Osteoblast (primary cell): ENCODE measurements at regions not wholly inside any gene's neighbourhood (a gene's known extent, or its start where the extent isn't known, plus 50 kb on each side); places are given as distances from the start of the nearest gene placed in this dataset.

Experiments
- DNase-seq: peaks from one replicate; pipeline ENCODE4 v3.0.0; 2011; ENCODE audit warnings: low spot score, mixed read lengths; ENCODE audit not compliant: insufficient read length; ENCODE audit errors: missing footprints
- H2AFZ ChIP-seq: 2 replicates; pipeline ENCODE4 v1.6.0; 2011; ENCODE audit warnings: mild to moderate bottlenecking, low read length
- H3K27ac ChIP-seq: 2 replicates; pipeline ENCODE4 v1.5.1; 2011; ENCODE audit warnings: mild to moderate bottlenecking, low read depth, low read length, moderate library complexity
- H3K27me3 ChIP-seq: 2 replicates; pipeline ENCODE4 v1.6.0; 2012; ENCODE audit warnings: mild to moderate bottlenecking, control low read depth, inconsistent platforms, low read length, moderate library complexity; ENCODE audit not compliant: insufficient read depth
- H3K36me3 ChIP-seq: 2 replicates; pipeline ENCODE4 v1.5.1; 2011; ENCODE audit warnings: mild to moderate bottlenecking, low read length, control low read depth, moderate library complexity; ENCODE audit not compliant: insufficient read depth
- H3K4me1 ChIP-seq: 2 replicates; pipeline ENCODE4 v1.5.1; 2011; ENCODE audit warnings: mild to moderate bottlenecking, low read length, control low read depth, moderate library complexity; ENCODE audit not compliant: insufficient read depth
- H3K4me2 ChIP-seq: 2 replicates; pipeline ENCODE4 v1.6.0; 2011; ENCODE audit warnings: mild to moderate bottlenecking, low read length; ENCODE audit not compliant: insufficient read depth
- H3K4me3 ChIP-seq: fragments of 200-600 bp; sonication (generic); 3 replicates; pipeline ENCODE4 v1.5.1; 2012; ENCODE audit warnings: mild to moderate bottlenecking, low read length, inconsistent platforms; ENCODE audit not compliant: insufficient read depth
- H3K79me2 ChIP-seq: 2 replicates; pipeline ENCODE4 v1.6.0; 2012; ENCODE audit warnings: mild to moderate bottlenecking, low read length, control low read depth, inconsistent platforms; ENCODE audit not compliant: insufficient read depth
- H3K9me3 ChIP-seq: 2 replicates; pipeline ENCODE4 v1.5.1; 2011; ENCODE audit warnings: low read depth, low read length, control low read depth
- H4K20me1 ChIP-seq: 2 replicates; pipeline ENCODE4 v1.6.0; 2012; ENCODE audit warnings: mild to moderate bottlenecking, low read length, control low read depth; ENCODE audit not compliant: insufficient read depth
- TF ChIP-seq, protein P1 (sequence below): IDR thresholded peaks from 2 replicates; pipeline ENCODE4 v1.5.1; 2011; ENCODE audit warnings: mild to moderate bottlenecking, low read depth, low read length, moderate library complexity; ENCODE audit errors: extremely low read depth

DNA sequence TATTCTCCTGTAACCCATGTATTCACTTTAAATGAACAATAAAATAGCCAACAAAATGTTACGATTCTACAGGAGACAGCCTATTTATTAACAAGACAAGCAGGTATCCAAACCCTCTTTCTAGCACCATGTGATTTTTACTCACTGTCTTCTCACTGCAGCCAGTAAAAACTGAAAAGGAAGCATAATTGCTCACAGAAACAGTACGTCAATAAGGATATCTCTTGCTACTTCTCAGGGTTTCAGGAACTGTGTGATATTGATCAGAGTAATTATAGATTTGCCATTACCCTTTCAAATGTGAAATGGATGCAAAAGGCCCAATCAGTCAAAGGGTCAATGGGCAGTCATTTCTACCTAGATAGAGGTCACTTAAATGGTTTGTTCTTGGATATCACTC, 1473.8 kb upstream of the DDX18 start:
- Histone ChIP-seq H3K9me3 (peaks cover 4% of the 10 kb centered on the region), H3K4me3 (no peak overlapping the region), H4K20me1 (no peaks in the 10 kb centered on the region), H3K4me1 (no peaks in the 10 kb centered on the region), H3K27me3 (no peaks in the 10 kb centered on the region), H3K79me2 (no peaks in the 10 kb centered on the region), H3K36me3 (no peaks in the 10 kb centered on the region), H3K27ac (no peak overlapping the region), H3K4me2 (no peak overlapping the region), H2AFZ (no peak overlapping the region)
- TF ChIP-seq, protein P1, sequence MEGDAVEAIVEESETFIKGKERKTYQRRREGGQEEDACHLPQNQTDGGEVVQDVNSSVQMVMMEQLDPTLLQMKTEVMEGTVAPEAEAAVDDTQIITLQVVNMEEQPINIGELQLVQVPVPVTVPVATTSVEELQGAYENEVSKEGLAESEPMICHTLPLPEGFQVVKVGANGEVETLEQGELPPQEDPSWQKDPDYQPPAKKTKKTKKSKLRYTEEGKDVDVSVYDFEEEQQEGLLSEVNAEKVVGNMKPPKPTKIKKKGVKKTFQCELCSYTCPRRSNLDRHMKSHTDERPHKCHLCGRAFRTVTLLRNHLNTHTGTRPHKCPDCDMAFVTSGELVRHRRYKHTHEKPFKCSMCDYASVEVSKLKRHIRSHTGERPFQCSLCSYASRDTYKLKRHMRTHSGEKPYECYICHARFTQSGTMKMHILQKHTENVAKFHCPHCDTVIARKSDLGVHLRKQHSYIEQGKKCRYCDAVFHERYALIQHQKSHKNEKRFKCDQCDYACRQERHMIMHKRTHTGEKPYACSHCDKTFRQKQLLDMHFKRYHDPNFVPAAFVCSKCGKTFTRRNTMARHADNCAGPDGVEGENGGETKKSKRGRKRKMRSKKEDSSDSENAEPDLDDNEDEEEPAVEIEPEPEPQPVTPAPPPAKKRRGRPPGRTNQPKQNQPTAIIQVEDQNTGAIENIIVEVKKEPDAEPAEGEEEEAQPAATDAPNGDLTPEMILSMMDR: no peak
- no peak for DNase-seq

DNA sequence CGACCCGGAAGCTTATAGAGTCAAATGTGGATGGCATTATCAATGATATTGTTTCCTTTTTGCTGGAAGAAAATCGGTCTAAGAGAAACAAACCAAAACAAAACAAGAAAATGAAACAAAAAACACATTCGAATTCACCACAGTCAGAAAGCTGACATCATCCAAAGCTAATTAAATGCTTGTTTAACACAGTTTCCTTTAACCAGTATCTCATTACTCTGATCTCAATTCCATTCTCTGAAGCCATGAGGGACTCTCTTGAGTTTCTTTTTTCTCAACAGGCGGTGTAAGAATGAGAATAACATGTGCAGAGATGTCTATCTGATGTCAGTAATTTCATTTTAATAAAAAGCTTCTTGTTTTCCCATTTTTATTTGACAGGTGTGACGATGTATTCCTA, 1448.3 kb upstream of the DDX18 start:
- DNase-seq: no peak

DNA sequence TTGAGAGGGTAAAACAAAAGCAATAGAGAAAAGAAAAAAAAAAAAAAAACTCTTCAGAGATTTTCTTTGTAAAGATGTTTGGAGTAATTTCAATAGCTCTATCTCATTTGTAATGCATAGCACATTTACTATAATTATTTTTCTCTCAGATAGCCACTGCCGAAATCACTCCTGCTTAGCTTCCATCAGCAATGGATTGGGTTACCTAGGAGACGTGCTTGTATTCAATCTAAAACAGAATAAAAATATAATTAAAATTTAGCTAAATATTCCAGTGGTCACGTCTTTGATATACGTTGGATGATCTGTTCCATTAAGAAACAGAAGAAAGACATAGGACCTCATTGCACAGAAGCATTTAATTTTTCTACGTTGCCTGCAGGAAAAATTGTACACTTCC, 1435.7 kb upstream of the DDX18 start:
- no peaks in the 10 kb centered on the region for H3K79me2 ChIP-seq
- no peaks in the 10 kb centered on the region for H4K20me1 ChIP-seq
- no peaks in the 10 kb centered on the region for H3K27me3 ChIP-seq
- no peak overlapping the region for H3K27ac ChIP-seq
- peaks cover 2% of the 10 kb centered on the region for H3K9me3 ChIP-seq
- H2AFZ ChIP-seq: no peak overlapping the region
- H3K36me3 ChIP-seq: no peaks in the 10 kb centered on the region
- TF ChIP-seq, protein P1: no peak
- no peaks in the 10 kb centered on the region for H3K4me1 ChIP-seq
- H3K4me2 ChIP-seq: no peak overlapping the region
- no peak overlapping the region for H3K4me3 ChIP-seq
- DNase-seq: no peak

More for the DNA sequence above, 1448.3 kb upstream of the DDX18 start:
- Histone ChIP-seq H3K4me3 (no peak overlapping the region), H3K9me3 (no peaks in the 10 kb centered on the region), H2AFZ (no peak overlapping the region), H4K20me1 (no peaks in the 10 kb centered on the region), H3K79me2 (no peaks in the 10 kb centered on the region), H3K27me3 (no peaks in the 10 kb centered on the region), H3K4me2 (no peak overlapping the region), H3K4me1 (no peaks in the 10 kb centered on the region), H3K27ac (no peak overlapping the region), H3K36me3 (no peaks in the 10 kb centered on the region)
- TF ChIP-seq, protein P1: no peak

DNA sequence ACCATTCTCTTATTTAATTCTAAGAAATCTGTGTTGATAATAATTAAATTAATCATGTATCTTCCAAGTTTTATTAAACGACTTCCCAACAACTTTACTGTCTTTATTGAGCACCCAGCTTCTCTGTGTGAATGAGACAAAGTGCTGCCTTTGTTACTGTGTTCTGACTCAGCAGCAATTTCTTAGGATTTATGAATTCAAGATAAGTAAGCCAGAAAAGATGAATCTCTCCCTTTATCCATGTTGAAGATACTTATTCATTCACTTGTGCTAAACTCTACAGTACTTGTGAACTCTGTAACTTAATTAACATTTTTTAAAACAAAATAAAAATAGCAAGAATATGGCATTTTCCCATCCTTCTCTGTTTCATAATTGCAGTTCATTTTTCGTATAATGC, 1403.3 kb upstream of the DDX18 start:
- DNase-seq: no peak
- H3K4me3 ChIP-seq: no peak overlapping the region
- H3K4me1 ChIP-seq: no peaks in the 10 kb centered on the region
- no peak overlapping the region for H3K4me2 ChIP-seq
- H4K20me1 ChIP-seq: no peaks in the 10 kb centered on the region
- H3K36me3 ChIP-seq: no peaks in the 10 kb centered on the region
- no peaks in the 10 kb centered on the region for H3K27me3 ChIP-seq
- TF ChIP-seq, protein P1: no peak
- H3K79me2 ChIP-seq: no peaks in the 10 kb centered on the region
- peaks cover 3% of the 10 kb centered on the region for H3K9me3 ChIP-seq
- H3K27ac ChIP-seq: no peak overlapping the region
- no peak overlapping the region for H2AFZ ChIP-seq
